Endothelial cell of umbilical vein (primary cell): ENCODE measurements at regions not wholly inside any gene's neighbourhood (a gene's known extent, or its start where the extent isn't known, plus 50 kb on each side); places are given as distances from the start of the nearest gene placed in this dataset.

Source experiments
- BruUV-seq: library from RNA; stranded (reverse); fragments of 400-500 nt; replicated peaks from 2 replicates; lab custom pipeline; 2021; lab: Mats Ljungman, UMichigan
- CTCF ChIA-PET: fragments of 300-600, 350-600 bp; sonication (Branson Sonifier 250); formaldehyde crosslinking; loops from one replicate; lab custom pipeline; 2021; ENCODE audit warnings: antibody characterized with exemption, inconsistent platforms; lab: Charles Lee
- POLR2A ChIA-PET: fragments of 300-600, 350-600 bp; sonication (Branson Sonifier 250); formaldehyde crosslinking; loops from one replicate; lab custom pipeline; 2021; ENCODE audit warnings: antibody characterized with exemption, inconsistent platforms; lab: Charles Lee
- DNase-seq: peaks from one replicate; pipeline ENCODE4 v3.0.0-alpha.2; 2011; ENCODE audit warnings: low read depth, low spot score
- FAIRE-seq: peaks from 2 replicates; lab custom pipeline; 2011; peaks lifted over from hg19 to GRCh38; lab: Jason Lieb, UNC
- H2AFZ ChIP-seq: 2 replicates; pipeline ENCODE4 v1.6.0; 2012; ENCODE audit warnings: low read depth, low read length, control low read depth, inconsistent platforms
- H3K27ac ChIP-seq: 2 replicates; pipeline ENCODE4 v1.5.1; 2011; ENCODE audit warnings: low read depth, mild to moderate bottlenecking, control low read depth, low read length, moderate library complexity; ENCODE audit not compliant: insufficient read depth
- H3K27me3 ChIP-seq, 2 experiments: 2 replicates each; pipeline versions ENCODE4 v1.6.0 to v1.6.1; 2011; ENCODE audit warnings: low read length in 2 of 2, mixed read lengths in 1 of 2; ENCODE audit not compliant: control insufficient read depth in 2 of 2, insufficient read depth in 2 of 2
- H3K36me3 ChIP-seq, 2 experiments: 2 replicates in 1 of 2; 3 replicates in 1 of 2; pipeline ENCODE4 v1.5.1; 2011; ENCODE audit warnings: low read length in 2 of 2, mild to moderate bottlenecking in 1 of 2, moderate library complexity in 1 of 2; ENCODE audit not compliant: control insufficient read depth in 2 of 2, insufficient read depth in 2 of 2; ENCODE audit errors: extremely low read depth in 1 of 2
- H3K4me1 ChIP-seq: 3 replicates; pipeline ENCODE4 v1.5.1; 2011; ENCODE audit warnings: mild to moderate bottlenecking, low read length; ENCODE audit not compliant: control insufficient read depth, insufficient read depth; ENCODE audit errors: extremely low read depth
- H3K4me2 ChIP-seq: 2 replicates; pipeline ENCODE4 v1.6.1; 2011; ENCODE audit warnings: low read length, control low read depth, mixed read lengths; ENCODE audit not compliant: insufficient read depth
- H3K4me3 ChIP-seq, 3 experiments: fragments of 200-600 bp in 1 of 3; sonication (generic), shearing (Covaris generic) in 1 of 3; replicated peaks in 1 of 3; 2 replicates each; pipeline ENCODE4 v1.5.1; 2011 to 2016; ENCODE audit warnings: control low read depth in 3 of 3, low read length in 3 of 3, mild to moderate bottlenecking in 2 of 3, inconsistent platforms in 1 of 3, low read depth in 1 of 3, moderate library complexity in 1 of 3; ENCODE audit not compliant: insufficient read depth in 1 of 3
- H3K79me2 ChIP-seq: 2 replicates; pipeline ENCODE4 v1.6.0; 2012; ENCODE audit warnings: low read length, inconsistent platforms; ENCODE audit not compliant: control insufficient read depth, insufficient read depth
- H3K9ac ChIP-seq: replicated peaks from 2 replicates; pipeline ENCODE3; 2011; ENCODE audit warnings: low read length, control low read depth; ENCODE audit not compliant: insufficient read depth; ENCODE audit errors: extremely low read depth
- H3K9me1 ChIP-seq: replicated peaks from 3 replicates; pipeline ENCODE4 v1.6.0; 2011; ENCODE audit warnings: mild to moderate bottlenecking, low read length; ENCODE audit not compliant: control insufficient read depth, insufficient read depth; ENCODE audit errors: extremely low read depth
- H3K9me3 ChIP-seq: replicated peaks from 2 replicates; pipeline ENCODE4 v1.5.1; 2012; ENCODE audit warnings: low read length, inconsistent platforms; ENCODE audit not compliant: control insufficient read depth, insufficient read depth
- H4K20me1 ChIP-seq: replicated peaks from 2 replicates; pipeline ENCODE3; 2011; ENCODE audit warnings: mild to moderate bottlenecking, low read length; ENCODE audit not compliant: control insufficient read depth, insufficient read depth; ENCODE audit errors: extremely low read depth
- CTCF ChIP-seq, 2 donors: IDR thresholded peaks; 1 replicate in 1 of 2; 2 replicates in 1 of 2; pipeline ENCODE4 v1.5.1; 2011; ENCODE audit warnings: low read length in 2 of 2, mild to moderate bottlenecking in 2 of 2, moderate library complexity in 2 of 2, control low read depth in 1 of 2, inconsistent platforms in 1 of 2, low read depth in 1 of 2; ENCODE audit not compliant: insufficient read depth in 1 of 2; ENCODE audit errors: extremely low read depth in 1 of 2
- EZH2 ChIP-seq: IDR thresholded peaks from 2 replicates; pipeline ENCODE4 v1.6.1; 2012; ENCODE audit warnings: borderline replicate concordance, low read depth, mild to moderate bottlenecking, moderate library complexity, low read length, inconsistent platforms; ENCODE audit not compliant: severe bottlenecking
- FOS ChIP-seq: IDR thresholded peaks from 2 replicates; pipeline ENCODE4 v1.6.1; 2011; ENCODE audit warnings: mild to moderate bottlenecking, low read length, moderate library complexity, borderline replicate concordance; ENCODE audit not compliant: insufficient read depth
- GATA2 ChIP-seq: IDR thresholded peaks from 2 replicates; pipeline ENCODE4 v1.7.0; 2011; ENCODE audit warnings: low read depth, mild to moderate bottlenecking, moderate library complexity, mixed read lengths, low read length; ENCODE audit not compliant: insufficient read length, insufficient read depth
- JUN ChIP-seq: IDR thresholded peaks from 2 replicates; pipeline ENCODE4 v1.6.1; 2011; ENCODE audit warnings: borderline replicate concordance, low read depth; ENCODE audit not compliant: insufficient read length, insufficient read depth
- MAX ChIP-seq: IDR thresholded peaks from 2 replicates; pipeline ENCODE4 v1.6.1; 2011; ENCODE audit not compliant: insufficient read depth, insufficient read length
- MYC ChIP-seq: IDR thresholded peaks from one replicate; pipeline ENCODE4 v1.6.1; 2011; ENCODE audit warnings: mild to moderate bottlenecking, low read depth, low read length
- POLR2AphosphoS5 ChIP-seq: IDR thresholded peaks from 2 replicates; pipeline ENCODE4 v1.6.1; 2012; ENCODE audit warnings: low read depth, mild to moderate bottlenecking, control low read depth, low read length, moderate library complexity; ENCODE audit not compliant: insufficient read depth
- dilution Hi-C: fragments of 300-500 bp; cut with MboI; formaldehyde crosslinking; loops from one replicate; pipeline ENCODE4 v1.15.0; 2019; ENCODE audit warnings: low sequenced_read_pairs; ENCODE audit not compliant: extremely low pct_ligation_motif_present
- intact Hi-C: fragments of 100-400 bp; cut with micrococcal nuclease; formaldehyde crosslinking; loops from one replicate; pipeline ENCODE4 v1.10.0; 2022

- BruUV-seq: no TSS peak
- dilution Hi-C loops: no loop called here
- no peak for DNase-seq
- Histone ChIP-seq H3K9me1 (no peaks in the 10 kb centered on the region), H3K9ac (no peak overlapping the region), H3K27me3 (no peaks in the 10 kb centered on the region), H2AFZ (no peak overlapping the region), H3K4me1 (no peaks in the 10 kb centered on the region), H3K79me2 (no peaks in the 10 kb centered on the region), H3K27ac (no peak overlapping the region), H4K20me1 (no peaks in the 10 kb centered on the region), H3K36me3 (no peaks in the 10 kb centered on the region), H3K4me3 (no peak overlapping the region), H3K9me3 (no peaks in the 10 kb centered on the region), H3K4me2 (no peak overlapping the region)
- FAIRE-seq: no peak
- ChIA-PET CTCF (interaction anchor here (1.3 kb wide), 1 partner anchor 60 kb away, joined by 3 read pairs; no protein-coding TSS in a partner anchor), POLR2A (no interaction called here)
- intact Hi-C loops: no loop called here
- no peak for TF ChIP-seq MYC
- no peak for TF ChIP-seq GATA2
- no peak for TF ChIP-seq CTCF (IDR thresholded peaks at IDR 0.05; ENCODE audit: extremely low read depth in 1 of 2, insufficient read depth in 1 of 2, low read depth in 1 of 2, low read length in 2 of 2)
- TF ChIP-seq EZH2: no peak
- TF ChIP-seq JUN: no peak
These were observed 209.2 kb downstream of the URB2 start for GRCh38 chr1:229835226-229835625.

GRCh38 chr1:229836324-229836723, 210.3 kb downstream of the URB2 start:
- Histone ChIP-seq H3K79me2 (no peaks in the 10 kb centered on the region), H3K9ac (no peak overlapping the region), H3K27me3 (no peaks in the 10 kb centered on the region), H2AFZ (no peak overlapping the region), H3K9me1 (no peaks in the 10 kb centered on the region), H3K4me1 (no peaks in the 10 kb centered on the region), H3K4me3 (no peak overlapping the region), H3K4me2 (no peak overlapping the region), H3K9me3 (no peaks in the 10 kb centered on the region), H3K27ac (no peak overlapping the region), H3K36me3 (no peaks in the 10 kb centered on the region), H4K20me1 (no peaks in the 10 kb centered on the region)
- no TSS peak for BruUV-seq
- TF ChIP-seq CTCF (IDR thresholded peaks at IDR 0.05; ENCODE audit: extremely low read depth in 1 of 2, insufficient read depth in 1 of 2, low read depth in 1 of 2, low read length in 2 of 2): no peak
- no peak for TF ChIP-seq POLR2AphosphoS5
- TF ChIP-seq FOS: no peak
- TF ChIP-seq JUN: no peak
- TF ChIP-seq GATA2: no peak
- no peak for TF ChIP-seq EZH2
- no peak for TF ChIP-seq MAX
- no peak for TF ChIP-seq MYC
- ChIA-PET POLR2A (no interaction called here), CTCF (interaction anchor here (1.2 kb wide), 1 partner anchor 12 kb away, joined by 5 read pairs; no protein-coding TSS in a partner anchor)
- DNase-seq (no peak), FAIRE-seq (no peak)
- intact Hi-C loops: no loop called here
- dilution Hi-C loops: no loop called here
